Stimulated activated CD4-positive, alpha-beta T cell treated with anti-CD3 and anti-CD28 coated beads, TNF-alpha, amount 100 ng/mL, for 4 hours (primary cell): ENCODE measurements at regions not wholly inside any gene's neighbourhood (a gene's known extent, or its start where the extent isn't known, plus 50 kb on each side); places are given as distances from the start of the nearest gene placed in this dataset.
"Not testable (repeated sequence)": the region's sequence is repeated elsewhere in the genome, so short reads cannot be mapped to it uniquely, and the experiment has no call there.

ENCODE experiments used
- DNase-seq, 3 experiments: peaks; one replicate each; pipeline ENCODE4 v3.0.0-alpha.2; 2020; ENCODE audit warnings: low read depth in 3 of 3

DNA sequence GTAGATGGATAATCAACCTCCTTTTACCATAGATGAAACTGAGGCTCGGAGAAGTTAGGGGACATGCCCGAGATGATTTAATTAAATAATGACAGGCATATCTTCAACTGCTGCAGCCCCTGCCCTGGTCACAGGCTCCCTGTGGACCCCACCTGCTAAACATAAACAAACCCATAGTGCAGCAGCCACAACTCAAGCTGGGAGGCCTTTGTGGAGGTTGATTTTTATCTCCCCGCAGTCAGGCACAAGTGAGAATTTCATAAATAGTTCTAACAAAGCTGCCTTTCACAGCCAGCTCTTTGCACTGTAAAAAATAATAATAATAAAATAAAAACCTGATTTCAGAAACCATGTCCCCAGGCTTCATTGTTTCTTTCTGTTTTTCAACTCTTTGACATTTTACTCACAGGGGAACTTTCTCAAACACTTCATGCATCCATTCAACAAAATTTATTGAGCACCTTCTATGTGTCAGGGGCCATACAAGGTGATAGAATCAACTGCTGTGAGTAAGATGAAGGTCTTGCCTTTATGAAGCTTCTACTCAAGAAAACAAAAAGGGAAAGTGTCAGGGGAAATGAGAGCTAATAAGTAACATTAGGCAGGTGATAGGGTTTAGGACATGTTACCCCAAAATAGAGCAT lies 393.6 kb upstream of the PROK2 start:
- DNase-seq = no peak

DNA sequence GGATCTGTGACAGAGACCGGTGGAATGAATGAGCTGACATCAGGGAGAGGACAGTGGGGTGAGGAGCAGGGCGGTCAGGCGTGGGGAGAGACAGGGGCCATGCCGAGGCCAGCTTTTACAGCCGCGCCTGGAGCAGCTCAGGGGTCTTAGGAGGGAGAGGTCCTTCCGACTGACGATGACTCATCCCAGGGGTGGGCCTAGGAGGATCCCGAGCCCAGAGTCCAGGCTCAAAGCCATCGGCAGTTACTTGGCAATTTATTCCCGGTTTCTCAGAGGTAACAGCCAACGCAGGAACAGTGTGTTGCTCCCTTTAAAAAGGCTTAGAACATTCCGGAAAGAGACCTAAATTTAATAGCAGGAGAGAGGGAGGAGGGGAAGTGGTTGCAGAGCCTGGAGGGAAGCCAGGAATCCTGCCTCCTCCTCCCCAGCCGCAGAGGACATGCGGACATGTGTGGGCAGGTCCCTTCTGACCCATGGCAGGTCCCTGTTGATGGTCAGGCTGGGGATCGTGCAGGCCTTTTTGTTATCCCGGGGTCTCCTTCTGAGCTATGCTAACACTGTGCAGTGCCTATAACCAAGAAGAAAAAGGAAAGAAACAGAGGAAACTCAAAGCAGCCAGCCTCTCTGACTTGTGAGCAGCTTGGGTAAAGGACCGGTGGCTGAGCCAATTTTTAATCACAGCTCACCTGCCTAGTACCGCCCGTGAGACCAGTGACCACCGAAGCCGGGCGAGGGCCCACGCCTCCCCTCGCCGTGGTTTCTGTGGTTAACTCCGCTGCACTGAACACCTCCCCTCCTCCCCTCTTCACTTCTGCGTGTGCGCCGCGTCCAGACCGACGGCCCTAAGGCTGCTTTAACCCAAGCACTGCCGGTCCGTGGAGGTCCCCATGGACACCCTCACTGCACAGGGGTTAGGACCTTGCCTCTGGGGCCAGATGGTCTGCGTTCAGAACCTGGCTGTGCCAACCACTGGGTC lies 392.4 kb upstream of the PROK2 start:
- DNase-seq = no peak

DNA sequence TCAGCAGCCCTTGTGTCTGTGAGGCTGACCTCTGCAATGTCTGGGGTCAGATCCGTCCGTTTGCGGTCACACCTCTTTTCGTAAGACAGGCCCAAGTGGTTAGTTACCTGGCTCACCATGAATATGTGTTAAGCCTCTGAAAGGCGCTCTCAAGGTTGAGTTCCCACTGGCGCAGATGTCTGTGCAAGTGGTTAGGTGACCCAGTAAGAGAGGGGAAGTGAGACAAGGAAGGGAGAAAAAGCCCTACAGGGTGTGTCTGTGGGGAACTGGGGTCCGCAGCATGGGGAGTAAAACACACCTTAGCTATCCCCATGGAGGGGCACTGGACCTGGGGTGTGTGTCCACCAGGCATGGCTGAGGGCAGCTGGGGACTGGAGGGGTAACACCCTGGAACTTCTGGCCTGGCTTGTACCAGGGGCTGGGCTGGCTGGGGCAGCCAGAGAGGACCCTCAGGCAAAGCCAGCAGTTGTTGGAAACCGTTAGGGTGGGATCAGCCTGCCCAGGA lies 391.6 kb upstream of the PROK2 start:
- no peak for DNase-seq

DNA sequence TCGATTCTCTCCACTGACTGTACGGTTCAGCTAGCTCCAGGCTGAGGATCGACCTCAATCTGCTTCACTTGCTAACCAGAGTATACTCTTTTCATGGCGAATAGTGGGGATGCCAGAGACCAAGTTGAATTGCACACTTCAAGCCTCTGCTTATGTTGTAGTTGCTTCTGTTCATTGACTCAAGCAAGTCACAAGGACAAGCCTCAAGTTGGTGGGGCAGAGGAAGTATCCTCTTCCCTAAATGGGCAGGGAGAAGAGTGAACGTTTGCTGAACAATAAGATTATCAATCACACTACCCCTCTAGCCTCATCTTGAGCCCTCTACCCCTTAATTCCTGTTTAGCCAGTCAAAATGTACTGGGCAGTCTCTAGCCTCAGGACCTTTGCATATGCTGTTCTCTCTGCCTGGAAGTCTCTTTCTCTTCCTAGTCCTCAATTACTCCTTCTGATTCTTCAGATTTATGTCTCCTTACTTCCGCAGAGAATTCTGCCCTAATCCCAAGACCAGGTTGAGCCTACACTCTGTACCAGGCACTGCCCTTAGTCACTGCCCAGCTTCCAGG lies 390.4 kb upstream of the PROK2 start:
- no peak for DNase-seq

DNA sequence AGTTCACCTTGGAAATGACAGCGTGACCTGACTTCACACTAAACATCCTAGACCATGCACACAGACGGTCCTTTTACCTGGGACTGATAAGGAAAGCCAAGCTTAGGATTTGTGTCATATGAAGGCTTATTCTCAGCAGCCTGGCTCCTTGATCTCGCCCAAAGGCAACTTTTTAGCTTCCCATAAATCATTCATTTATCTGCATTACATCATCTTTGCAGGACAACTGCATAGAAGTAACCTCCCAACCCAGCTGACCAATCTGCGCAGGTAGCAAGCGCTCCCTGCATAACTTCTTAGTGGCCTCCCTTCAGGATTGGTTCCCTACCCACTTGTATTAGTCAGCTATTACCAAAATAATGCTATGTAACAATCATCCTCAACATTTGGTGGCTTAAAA lies 389.9 kb upstream of the PROK2 start:
- DNase-seq = no peak

DNA sequence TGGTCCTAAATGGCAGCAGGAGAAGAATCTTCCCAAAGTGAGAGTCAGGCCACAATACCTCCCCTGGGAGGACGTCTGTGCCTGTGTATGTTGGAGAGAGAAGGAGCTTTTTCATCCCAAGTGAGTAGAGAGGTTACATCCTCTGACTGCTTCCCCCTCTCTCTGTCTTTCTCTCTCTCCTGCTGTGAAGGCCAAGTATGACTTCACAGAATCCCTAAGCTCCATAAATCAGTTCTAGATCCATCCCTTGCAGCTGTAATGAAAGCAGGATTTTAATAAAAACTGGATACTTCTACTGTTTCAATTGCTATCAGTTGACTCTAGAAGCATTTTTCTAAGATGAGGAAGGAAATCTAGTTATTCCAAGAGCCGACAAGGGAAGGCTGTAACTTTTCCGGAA lies 389.1 kb upstream of the PROK2 start:
- DNase-seq = no peak

DNA sequence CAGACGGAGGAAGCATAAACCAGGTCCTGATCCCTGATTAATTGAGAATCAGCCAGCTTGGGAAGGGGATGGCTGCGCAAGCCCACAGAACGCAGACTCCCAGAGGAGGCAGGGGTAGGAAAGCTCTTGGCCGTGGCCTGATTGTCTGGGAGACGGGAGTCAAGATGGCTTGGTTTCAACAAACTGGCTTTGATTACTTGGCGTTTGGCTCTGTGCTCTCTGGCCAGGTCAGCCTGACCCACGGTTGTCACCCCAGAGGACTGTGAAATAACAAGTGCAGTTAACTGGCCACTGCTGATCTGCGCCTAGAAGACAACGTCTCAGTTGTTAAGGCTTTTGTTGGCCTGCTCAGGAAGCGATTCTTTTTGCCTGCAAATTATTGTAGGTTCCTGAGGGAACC lies 387.0 kb upstream of the PROK2 start:
- no peak for DNase-seq

DNA sequence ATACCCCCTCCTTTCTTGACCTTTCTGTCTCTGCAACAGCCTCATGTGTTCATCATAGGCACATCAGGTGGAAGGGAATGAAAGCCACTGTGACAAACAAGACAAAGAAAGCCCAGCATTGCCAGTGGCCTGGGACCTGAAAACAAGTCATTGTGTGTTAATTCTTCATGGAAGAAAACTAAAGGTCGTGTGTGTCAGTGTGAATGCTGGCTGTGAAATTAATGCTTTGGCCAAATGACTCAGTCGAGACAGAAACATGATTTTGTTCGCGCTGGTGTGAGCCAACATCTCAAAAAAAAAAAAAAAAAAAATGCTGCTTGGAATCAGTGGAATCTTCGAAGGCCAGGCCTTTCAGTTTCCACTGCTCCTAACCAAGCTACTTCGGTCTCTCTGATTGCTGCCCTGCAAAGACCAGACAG lies 386.5 kb upstream of the PROK2 start:
- DNase-seq = no peak

DNA sequence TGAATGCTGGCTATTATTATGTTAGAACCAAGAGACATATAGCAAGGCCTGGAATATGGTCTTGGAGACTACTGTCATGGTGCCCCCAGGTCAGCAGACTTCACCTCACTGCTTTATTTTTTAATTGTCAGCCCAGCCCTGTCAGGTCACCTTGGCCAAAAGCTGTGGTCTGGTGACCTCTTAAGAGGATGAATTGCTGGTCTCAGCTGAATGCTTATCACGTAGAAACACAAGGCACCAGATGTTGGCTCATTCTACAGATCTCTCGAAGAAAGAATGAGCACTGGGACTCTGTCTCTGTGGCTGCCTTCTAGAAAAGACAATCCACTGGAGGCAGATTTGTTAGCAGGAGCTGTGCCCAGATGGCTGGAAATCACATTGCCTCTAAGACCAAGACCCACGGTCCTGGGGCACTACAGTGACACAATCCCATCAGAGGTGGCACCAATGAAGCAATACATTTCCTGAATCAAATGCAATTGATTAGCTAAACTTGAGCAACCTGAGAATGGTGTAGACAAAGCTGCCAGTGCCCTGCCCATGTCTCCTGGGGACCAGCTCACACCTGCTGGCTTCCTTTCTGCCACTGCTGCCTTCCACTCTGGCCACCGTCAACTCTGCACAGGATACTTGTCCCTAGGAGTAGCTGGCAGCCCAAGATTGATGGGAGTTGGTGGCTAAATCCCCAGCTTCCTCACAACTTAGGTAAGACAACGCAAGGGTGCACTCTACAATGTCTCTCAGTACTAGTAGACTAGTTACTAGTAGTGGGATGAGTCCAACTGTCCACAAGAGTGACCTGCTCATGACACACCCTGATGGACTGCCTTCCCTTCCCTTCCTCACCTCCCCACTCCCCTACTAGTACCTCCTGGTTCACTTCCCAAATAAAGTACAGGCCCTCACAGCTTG lies 384.9 kb upstream of the PROK2 start:
- DNase-seq = no peak

DNA sequence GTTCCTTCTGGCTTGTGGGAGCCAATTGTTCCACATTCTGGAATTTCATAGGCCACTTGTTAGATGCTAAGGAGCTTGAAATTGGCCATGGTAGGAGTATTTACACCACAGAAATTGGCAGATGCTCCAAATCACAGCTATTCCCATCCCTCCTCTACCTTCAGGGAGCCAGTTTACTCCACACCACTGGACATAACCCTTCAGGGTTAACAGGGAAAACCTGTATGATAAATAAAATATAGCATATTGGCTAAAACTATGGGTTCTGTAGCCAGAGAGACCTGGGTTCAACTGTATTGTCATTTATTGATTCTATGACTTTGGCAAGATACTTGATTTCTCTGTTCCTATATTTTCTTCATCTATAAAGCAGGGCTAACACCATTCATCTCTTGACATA lies 384.2 kb upstream of the PROK2 start:
- DNase-seq = no peak

DNA sequence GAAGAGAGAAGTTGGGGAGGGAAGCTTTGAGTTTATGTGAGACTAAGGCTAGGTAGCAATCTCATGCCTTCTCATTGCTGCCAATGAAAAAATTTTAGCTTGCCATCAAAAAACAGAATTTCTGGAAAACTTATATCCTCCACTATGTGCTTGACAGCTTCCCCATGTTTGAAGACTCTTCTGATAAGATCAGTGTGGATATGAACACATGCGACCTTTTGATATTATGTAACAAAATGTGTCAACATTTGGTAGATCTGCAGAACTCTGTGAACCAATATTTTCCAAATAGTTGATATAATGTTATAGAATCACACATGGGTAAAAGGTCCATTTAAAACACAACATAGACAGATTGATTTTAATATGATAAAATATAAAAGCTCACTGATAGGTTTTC lies 380.9 kb upstream of the PROK2 start:
- no peak for DNase-seq

DNA sequence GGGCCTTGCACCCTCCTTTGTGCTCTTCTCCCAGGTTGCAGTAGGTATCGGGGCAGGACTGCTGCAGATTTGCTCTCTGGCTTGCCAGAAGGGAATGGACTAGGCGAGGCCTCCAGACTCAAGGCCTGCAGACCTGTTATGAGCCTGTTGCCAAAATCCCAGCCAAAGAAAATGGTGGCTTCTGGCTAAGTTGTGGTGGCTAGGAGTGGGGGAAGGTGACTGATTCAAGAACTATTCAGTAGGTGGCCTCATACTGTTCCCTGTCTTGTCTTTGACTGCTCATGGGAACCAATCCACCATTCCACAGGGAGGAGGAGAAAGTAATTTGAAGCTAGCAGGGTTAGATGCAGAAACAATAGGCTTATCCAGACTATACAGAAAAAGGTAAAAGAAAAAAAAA lies 380.4 kb upstream of the PROK2 start:
- DNase-seq = no peak

DNA sequence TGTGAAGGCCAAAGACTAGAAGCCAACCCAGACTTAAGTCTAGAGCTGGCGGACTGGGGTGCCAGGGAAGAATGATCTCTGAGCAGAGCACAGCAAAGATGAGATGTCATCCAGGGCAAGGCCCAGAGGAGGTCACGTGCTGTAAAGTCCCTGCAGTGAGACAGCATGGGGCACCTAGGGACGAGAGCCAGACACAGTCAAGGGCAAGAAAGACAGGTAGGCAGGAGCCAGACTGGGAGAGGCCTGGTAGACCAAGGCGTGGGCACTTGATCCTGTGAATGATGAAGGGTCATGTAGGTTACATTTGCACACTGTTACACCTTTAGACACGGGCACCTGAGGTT lies 379.7 kb upstream of the PROK2 start:
- no peak for DNase-seq

DNA sequence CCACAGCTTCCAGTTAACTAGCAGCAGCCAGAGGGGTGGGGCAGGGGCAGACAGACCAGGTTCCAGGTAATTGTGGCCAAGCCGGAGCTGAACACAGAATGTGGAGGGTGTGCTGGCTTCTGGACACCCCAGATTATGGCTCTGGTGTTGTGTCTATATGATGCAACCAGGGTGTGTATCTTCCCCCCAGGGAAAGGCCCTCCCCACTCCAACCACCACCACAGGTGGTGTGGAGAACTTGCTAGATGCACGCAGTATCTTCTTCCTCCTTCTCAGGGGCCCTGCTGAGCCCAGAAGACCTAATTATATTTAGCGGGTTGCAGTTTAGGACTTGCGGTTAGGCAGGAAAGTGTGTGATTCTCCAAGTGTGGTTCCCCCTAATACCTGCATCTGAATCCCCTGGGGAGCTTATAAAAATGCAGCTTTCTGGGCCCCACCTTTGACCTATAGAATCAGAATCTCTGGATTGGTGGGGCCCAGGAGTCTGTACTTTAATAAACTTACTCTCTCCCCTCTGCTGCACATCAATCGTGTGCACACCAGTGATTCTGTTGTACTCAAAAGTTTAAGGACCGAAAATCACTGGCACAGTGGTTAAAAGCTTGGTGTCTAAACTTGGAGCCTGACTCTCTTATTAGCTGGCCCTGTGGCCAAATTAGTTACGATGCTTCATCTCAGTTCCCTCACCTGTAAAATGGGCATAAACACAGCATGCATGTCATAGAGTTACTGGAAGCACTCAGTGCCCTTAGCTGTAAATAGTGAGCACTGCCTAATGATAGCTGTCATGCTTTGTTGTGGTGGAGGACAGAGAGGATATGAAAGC lies 379.1 kb upstream of the PROK2 start:
- DNase-seq = no peak

DNA sequence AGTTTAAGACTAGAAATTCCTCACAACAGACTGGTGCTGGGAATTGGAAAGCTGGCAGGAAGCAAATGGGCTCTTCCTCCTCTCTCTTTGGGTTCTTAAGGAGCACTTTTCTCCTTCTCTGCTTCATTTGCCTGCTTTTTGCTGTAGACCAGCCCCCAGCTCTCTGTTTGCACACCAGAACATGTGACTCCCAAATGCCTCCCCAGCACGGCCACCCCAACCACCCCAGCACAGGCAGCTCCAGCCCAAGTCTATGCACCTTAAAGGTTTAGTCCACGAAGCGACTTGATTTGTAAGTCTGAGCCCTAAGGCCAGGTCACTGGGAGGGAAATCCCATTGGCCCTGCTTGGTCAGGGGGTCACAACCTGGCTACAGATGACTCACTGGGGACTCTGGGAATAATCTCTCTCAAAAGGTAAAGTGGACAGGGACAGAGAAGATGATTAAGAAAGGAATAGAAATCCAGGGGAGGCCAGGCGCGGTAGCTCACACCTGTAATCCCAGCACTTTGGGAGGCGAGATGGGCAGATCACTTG lies 377.8 kb upstream of the PROK2 start:
- no peak for DNase-seq

DNA sequence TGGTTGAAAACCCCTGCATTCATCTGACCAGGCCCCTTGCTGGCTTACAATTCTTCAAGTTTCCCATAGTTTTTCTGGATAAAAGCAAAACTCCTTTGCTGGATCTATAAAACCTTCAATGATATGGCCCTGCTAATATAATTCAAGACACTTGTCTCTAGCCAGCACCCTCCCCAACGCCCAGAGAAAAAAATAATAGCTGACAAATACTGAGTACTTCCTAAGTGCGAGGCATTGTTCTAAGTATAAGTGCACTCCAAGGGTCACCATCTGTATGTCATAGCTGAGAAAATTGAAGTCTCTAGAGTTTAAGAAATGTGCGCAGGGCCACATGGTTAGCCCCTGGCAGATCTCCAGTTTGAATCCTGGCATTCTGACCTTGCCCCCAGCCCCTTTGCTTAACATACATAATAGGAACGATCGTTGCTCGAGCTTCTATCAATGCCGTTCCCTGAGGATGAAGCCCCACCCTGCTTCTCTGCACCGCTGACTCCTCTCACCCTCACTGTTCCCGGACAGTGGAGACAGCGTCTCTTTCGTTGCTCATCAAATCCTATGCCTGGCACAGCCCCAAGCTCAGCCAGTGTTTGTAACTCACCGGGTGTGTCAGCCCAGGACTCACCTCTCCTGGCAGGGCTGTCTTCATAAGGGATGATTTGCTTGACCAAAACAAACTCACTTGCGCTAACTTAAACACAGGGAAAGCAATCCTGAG lies 377.1 kb upstream of the PROK2 start:
- DNase-seq = no peak

DNA sequence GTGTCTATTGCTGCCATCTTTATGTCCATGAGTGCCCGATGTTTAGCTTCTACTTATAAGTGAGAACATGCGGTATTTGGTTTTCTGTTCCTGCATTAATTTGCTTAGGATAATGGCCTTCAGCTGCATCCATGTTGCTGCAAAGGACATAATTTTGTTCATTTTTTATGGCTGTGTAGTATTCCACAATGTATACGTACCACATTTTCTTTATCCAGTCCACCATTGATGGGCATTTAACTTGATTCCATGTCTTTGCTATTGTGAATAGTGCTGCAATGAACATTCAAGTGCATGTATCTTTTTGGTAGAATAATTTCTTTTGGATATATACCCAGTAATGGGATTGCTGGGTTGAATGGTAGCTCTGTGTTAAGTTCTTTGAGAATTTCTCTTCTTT lies 376.3 kb upstream of the PROK2 start:
- DNase-seq = not testable (repeated sequence)

DNA sequence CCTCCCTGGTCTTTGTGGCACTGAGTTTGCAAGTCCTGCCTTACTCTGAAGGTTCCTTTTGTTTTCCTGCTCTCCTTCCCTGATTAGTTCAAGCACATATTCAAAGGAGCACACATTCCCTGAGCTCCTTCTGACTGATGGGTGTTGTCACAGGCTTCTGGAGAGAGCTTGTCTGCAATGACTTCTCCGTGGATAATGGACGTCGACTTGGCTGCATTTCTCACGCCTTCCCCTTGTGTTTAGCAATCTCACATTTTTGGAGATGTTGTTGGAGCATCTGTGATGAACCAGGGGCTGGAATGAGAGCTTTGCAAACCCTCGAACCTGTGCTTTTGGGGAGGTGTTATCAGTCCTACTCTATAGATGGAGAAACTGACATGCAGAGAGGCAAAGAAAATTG lies 375.4 kb upstream of the PROK2 start:
- no peak for DNase-seq

DNA sequence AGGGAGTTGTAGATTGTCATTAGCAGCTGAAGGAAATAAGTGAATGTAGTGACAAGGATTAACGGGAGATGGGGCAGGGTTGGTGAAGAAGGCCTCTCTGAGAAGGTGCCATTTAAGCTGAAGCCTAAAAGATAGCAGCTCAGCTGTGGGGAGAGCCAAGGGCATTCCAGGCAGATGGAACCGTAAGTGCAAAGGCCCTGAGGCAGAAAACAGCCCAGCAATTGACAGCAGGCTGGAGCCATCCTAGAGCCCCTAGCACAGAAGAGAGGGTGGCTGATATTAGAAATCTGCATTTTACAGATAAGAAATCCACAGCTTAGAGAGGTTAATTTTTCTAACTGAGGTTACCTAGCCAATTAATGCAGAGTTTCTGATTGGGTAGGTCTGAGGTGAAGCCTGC lies 374.5 kb upstream of the PROK2 start:
- no peak for DNase-seq
